ENCODE measurements at regions not wholly inside any gene's neighbourhood (a gene's known extent, or its start where the extent isn't known, plus 50 kb on each side); places are given as distances from the start of the nearest gene placed in this dataset.
A peak's percentile ranks its signal among the peaks of the same experiment; 100 is the strongest.

GRCh38 chr3:194215392-194215791 is 79.4 kb downstream of the HES1 start:
- DNase-seq: no peak
- intact Hi-C loops (cut with DNase I): no loop called here

GRCh38 chr3:194218646-194219453 is 82.9 kb downstream of the HES1 start:
- intact Hi-C loops (cut with DNase I): no loop called here
- no peak for DNase-seq

DNA sequence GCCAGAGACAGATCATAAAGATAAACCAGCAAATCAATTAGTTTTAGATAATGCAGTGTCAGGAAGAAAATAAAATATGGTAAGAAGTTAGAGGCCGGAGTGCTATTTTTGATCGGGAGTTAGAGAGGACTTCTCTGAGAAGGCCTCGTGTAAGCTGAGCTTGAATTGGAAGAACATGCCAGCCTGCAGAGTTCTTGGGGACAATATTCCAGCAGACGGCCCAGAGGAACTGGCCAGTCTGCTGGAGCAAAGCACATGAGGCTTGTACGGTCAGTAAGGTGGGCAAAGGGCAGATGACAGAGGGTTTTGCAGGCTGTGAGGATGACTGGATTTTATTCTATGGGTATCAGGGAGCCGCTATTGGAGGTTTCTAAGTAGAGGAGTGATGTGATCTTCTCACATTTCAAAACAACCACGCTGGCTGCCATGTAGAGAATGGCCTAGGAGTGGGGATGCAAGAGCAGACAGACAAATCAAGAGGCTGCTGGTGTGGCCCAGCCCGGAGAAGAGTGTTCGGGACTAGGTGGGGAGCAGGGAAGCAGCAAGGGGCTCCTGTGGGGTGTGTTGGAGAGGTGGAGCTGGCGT is 84.0 kb downstream of the HES1 start:
- intact Hi-C loops (cut with DNase I): no loop called here
- DNase-seq: no peak

DNA sequence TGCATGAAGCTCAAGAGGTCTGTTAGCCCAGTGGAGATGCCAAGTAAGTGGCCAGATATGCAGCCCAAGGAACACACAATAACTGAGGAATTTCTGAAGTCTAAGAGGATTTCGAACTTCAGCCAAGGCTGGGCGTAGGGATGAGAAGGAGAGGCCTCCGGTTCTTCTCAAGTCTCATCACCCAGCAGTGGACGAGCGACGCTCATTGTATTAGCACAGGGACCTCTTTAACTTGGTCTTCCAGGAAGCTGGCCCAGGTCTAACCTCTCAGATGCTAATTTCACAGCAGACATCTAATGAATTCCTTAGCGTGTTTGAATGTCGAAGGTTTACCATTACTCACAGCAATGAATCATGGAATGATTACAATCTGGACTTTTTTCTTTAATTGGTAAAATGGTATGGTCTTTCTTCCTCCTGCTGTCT is 85.0 kb downstream of the HES1 start:
- DNase-seq: no peak
- intact Hi-C loops (cut with DNase I): no loop called here

- no peak for DNase-seq
- intact Hi-C loops (cut with DNase I): no loop called here
Measured at GRCh38 chr3:194221336-194221735, 85.4 kb downstream of the HES1 start.

DNA sequence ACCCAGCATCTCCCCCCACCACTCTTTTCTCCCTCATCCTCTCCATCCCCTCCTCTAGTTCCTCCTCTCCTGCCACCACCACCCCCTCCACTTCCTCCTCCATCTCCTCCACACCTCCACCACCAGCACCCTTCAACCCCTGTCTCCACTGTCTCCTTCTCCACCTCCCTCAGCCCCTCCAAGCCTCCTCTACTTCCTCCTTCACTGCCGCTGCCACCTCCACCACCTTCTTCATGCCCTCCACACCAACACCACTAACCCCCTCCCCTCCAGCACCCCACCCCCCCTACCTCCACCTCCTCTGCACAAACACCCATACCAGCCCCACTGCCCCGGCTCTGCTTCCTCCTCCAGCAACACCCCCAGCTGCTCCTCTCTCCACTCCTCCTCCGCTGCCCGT is 88.0 kb downstream of the HES1 start:
- intact Hi-C loops (cut with DNase I): no loop called here
- no peak for DNase-seq

- peak in 2 of 10 donors; percentile 26 to 82 for DNase-seq
- intact Hi-C loops (cut with DNase I): no loop called here
Measured at GRCh38 chr3:194224471-194225417, 88.8 kb downstream of the HES1 start.

GRCh38 chr3:194225418-194225812 is 89.5 kb downstream of the HES1 start:
- intact Hi-C loops (cut with DNase I): no loop called here
- DNase-seq: no peak

- no peak for DNase-seq
- intact Hi-C loops (cut with DNase I): no loop called here
Measured at GRCh38 chr3:194225988-194226663, 90.2 kb downstream of the HES1 start.

DNA sequence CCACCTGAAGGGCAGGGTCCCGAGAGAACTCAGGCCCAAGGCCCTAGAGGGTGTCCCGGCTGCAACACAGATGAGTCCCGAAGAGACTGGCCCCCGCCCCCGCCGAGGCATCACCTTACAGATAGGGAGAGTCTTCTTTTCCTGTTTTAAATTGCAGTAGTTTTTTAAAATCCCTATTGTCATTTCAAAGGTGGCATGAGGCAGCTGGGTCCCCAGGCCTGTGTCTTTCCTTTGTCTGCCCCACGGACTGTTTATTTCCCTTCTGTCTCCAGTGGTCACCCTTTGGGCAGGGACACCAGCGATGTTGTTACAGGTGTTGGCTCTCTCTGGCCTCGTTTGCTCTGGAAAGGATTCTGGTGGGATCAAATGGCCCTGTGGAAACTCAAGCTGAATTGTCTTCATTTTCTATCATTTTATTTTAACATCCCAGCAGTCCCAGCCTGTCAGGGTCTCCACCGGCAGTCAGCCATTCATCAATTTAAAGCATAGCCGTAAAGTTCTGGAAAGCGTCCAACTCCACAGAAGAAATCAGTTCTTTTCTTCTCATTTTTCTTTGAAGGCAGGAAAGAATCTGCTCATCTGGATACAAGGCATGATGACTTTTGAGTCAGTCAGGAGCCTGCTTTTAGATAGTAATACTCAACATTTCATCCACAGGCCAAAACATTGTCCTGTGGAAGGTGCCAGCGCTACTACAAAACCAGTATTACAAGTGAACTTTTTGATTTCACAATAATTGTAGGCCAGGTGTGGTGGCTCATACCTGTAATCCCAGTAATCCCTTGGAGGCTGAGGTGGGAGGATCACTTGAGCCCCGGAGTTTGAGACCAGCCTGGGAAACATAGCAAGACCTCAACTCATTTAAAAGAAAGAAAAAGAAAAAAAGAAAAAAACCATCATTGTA is 96.2 kb downstream of the HES1 start:
- intact Hi-C loops (cut with DNase I): no loop called here
- DNase-seq: no peak

DNA sequence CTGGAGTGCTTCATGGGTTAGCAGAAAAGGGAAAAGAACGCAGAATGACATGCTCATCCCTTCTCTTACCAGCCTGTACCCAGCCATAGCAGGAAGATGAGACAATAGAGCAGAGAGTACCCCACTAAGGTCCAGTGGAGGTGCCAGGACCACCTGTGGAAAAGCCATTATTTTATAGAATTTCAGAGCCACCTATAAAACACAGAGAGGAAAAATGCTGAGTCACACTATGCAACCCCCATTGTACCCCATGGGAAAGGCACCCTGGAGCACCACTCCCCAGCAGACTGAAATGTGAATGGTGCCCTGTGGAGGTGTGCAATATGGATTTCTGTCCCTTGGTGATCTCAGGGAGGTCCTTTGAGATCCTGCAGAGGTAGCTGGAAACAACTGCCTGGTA is 97.2 kb downstream of the HES1 start:
- DNase-seq: no peak
- intact Hi-C loops (cut with DNase I): no loop called here

DNA sequence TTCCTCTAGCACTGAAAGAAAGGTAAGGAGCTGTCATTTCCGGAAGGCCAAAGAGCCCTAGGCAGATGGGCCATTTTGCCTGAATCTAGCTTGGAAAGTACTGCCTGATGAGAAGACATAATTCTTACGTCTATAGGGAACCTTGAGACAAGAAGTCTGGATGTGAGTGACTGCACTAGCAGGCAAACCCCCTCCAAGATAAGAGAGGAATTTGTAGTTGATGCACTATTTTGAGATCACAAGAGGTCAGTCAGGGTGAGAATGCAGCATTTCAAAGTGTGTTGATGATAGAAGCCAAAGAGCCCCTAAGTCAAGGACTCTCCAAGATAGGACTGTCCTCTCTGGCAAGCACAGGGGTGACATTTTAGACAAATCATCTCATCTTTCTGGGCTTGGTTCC is 99.2 kb downstream of the HES1 start:
- DNase-seq: no peak
- intact Hi-C loops (cut with DNase I): no loop called here

- DNase-seq: no peak
- intact Hi-C loops (cut with DNase I): no loop called here
Measured at GRCh38 chr3:194237110-194237509, 101.2 kb downstream of the HES1 start.

DNA sequence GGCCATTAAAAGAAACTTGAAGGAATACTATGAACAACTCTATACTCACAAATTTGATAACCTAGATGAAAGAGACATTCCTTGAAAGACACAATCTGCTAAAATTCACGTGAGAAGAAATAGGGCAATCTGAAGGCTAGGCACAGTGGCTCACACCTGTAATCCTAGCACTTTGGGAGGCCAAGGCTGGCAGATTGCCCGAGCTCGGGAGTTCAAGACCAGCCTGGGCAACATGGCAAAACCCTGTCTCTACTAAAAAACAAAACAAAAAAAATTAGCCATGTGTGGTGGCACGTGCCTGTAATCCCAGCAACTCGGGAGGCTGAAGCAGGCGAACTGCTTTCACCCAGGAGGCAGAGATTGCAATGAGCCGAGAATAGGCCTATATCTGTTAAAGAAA is 104.8 kb downstream of the HES1 start:
- no peak for DNase-seq
- intact Hi-C loops (cut with DNase I): no loop called here

DNA sequence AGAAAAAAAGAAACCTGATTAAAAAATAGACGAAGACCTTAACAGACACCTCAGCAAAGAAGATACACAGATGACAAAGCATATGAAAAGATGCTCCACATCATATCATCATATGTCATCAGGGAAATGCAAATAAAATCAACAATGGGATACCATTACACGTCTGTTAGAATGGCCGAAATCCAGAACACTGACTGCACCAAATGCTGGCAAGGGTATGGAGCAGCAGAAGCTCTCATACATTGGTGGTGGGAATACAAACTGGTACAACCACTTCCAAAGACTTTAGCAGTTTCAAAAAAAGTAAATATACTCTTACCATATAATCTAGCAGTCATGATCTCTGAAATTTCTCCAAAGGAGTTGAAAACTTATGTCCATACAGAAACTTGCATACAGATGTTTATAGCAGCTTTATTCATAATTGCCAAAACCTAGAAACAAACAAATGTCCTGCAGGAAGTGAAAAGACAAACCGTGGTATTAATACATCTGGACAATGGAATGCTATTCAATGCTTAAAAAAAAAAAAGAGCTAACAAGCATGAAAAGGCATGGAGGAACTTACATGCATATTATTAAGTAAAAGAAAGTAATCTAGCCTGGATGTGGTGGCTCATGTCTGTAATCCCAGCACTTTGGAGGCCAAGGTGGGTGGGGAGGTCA is 107.4 kb downstream of the HES1 start:
- intact Hi-C loops (cut with DNase I): no loop called here
- no peak for DNase-seq

DNA sequence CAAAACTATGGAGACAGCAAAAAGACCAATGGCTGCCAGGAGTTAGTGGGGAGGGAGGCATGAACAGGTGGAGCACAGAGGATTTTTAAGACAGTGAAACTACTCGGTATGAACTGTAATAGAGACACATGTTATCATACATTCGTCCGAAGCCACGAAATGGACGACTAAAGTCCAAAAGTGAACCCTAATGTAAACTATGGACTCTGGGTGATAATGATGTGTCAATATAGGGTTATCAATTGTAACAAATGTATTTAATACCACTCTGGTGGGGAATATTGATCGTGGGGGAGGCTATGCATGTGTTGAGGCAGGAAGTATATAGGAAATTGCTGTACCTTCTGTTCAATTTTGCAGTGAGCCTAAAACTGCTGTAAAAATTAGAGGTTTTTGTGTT is 107.0 kb downstream of the CPN2 start:
- DNase-seq: no peak
- intact Hi-C loops (cut with DNase I): no loop called here

- intact Hi-C loops (cut with DNase I): no loop called here
- no peak for DNase-seq
Measured at GRCh38 chr3:194245474-194245873, 105.7 kb downstream of the CPN2 start.

DNA sequence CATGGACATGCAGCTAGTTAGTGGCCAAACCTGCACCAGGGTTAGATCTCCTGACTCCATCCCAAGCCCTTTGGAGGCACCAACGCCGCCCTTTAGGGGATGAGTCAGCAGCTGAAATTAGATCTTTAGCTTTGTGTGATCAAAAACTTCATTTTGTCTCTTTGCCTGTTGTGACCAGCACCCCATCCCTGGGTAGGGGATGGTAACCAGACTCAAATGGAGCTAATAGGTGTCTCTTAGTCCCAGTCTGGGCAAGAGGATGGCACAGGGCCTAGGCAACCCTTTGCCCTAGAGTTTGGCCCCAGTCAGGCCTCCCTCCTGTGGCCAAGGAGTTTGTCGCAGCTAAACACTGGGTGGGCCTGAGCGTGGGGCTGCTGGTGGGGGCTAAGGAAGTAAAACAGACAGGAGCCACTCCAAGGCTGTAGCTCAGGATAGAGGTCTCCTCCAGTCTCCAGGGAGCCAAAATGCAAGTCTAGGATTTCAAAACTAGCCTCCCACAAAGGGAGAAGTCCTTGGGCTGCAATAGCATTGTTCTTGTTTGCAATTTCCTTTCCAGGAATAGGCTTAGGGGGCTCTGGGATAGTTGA is 105.1 kb downstream of the CPN2 start:
- no peak for DNase-seq
- intact Hi-C loops (cut with DNase I): no loop called here

Data from posterior cingulate gyrus (tissue), 11 donors.